Ovary (tissue), 3 donors: ENCODE measurements at regions not wholly inside any gene's neighbourhood (a gene's known extent, or its start where the extent isn't known, plus 50 kb on each side); places are given as distances from the start of the nearest gene placed in this dataset.

Experiments used
- EP300 ChIP-seq: sonication (generic); formaldehyde crosslinking; IDR thresholded peaks from one replicate; pipeline ENCODE4 v1.6.1; 2017; ENCODE audit warnings: antibody characterized with exemption
- TF ChIP-seq, protein P1 (sequence below), 3 donors: fragments of 450-650 bp in 2 of 3; fragments of 200-600 bp in 1 of 3; IDR thresholded peaks; one replicate each; pipeline versions ENCODE4 v1.5.1 to v1.8.0; 2016 to 2022; ENCODE audit warnings: antibody characterized with exemption in 3 of 3, mild to moderate bottlenecking in 1 of 3
- donor health status: DM: no; HTN: no; CAD: no.

DNA sequence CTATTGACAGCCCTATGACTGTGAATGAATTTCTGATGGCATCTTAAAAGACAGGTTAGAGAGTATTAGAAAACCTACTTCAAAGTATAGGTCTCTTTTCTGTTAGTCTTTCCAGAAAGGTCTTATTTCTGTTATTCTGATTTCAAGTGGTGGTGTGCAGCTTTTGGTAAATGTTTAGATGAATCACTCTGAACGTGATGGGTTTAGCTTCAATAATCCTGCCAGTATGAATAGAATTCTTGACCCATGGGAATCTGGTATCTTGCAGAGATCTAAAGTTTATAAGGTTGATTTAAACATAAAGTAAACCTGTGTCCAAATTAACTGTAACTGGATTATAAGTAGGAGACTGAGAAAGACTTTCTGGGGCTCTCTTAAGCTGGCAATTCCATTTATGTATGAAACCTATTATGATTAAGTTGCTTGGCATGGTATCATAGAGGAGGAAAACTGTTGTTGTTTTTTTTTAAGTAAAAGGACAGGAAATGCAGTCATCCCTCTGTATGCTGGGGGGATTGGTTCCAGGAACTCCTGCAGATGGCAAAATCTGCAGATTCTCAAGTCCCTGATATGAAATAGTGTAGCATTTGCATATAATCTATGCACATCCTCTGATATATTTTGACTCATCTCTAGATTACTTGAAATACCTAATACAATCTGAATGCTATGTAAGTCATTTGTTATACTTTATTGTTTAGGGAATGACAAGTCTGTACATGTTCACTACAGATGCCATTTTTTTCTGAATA is 77.0 kb upstream of the ADAMTS19 start:
- TF ChIP-seq, protein P1, sequence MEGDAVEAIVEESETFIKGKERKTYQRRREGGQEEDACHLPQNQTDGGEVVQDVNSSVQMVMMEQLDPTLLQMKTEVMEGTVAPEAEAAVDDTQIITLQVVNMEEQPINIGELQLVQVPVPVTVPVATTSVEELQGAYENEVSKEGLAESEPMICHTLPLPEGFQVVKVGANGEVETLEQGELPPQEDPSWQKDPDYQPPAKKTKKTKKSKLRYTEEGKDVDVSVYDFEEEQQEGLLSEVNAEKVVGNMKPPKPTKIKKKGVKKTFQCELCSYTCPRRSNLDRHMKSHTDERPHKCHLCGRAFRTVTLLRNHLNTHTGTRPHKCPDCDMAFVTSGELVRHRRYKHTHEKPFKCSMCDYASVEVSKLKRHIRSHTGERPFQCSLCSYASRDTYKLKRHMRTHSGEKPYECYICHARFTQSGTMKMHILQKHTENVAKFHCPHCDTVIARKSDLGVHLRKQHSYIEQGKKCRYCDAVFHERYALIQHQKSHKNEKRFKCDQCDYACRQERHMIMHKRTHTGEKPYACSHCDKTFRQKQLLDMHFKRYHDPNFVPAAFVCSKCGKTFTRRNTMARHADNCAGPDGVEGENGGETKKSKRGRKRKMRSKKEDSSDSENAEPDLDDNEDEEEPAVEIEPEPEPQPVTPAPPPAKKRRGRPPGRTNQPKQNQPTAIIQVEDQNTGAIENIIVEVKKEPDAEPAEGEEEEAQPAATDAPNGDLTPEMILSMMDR (IDR thresholded peaks at IDR 0.05) = no peak
- no peak for TF ChIP-seq EP300
